ENCODE measurements at regions not wholly inside any gene's neighbourhood (a gene's known extent, or its start where the extent isn't known, plus 50 kb on each side); places are given as distances from the start of the nearest gene placed in this dataset.

DNA sequence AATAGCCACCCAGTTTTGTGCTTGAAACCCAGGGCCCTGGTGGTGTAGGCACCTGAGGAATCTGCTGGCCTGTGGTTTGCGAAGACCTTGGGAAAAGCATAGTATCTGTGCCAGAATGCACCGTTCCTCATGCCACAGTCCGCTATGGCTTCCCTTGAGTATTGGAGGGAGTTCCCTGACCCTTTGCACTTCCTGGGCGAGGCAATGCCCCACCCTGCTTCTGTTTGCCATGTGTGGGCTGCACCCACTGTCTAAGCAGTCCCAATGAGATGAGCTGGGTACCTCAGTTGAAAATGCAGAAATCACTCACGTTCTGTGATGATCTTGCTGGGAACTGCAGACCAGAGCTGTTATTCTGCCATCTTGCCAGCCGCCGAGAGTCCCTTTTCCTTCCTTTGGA, 483.5 kb downstream of the AGTPBP1 start:
- no peaks in the 10 kb centered on the region for H3K36me3 ChIP-seq (ENCODE audit: control insufficient read depth, low read depth, low read length)
- no peaks in the 10 kb centered on the region for H3K27me3 ChIP-seq (ENCODE audit: control insufficient read depth, insufficient read depth, low read length)
- no peak overlapping the region for H3K4me3 ChIP-seq (ENCODE audit: low read length)
- no peaks in the 10 kb centered on the region for H3K9me3 ChIP-seq (ENCODE audit: control insufficient read depth, low read depth, low read length)
- H3K9ac ChIP-seq (ENCODE audit: low read length): no peak overlapping the region
- no peak overlapping the region for H3K27ac ChIP-seq (ENCODE audit: low read length)
- H3K4me1 ChIP-seq (ENCODE audit: control insufficient read depth, low read depth, low read length): no peaks in the 10 kb centered on the region

GRCh38 chr9:85249313-85249621, 492.5 kb downstream of the AGTPBP1 start:
- no peak overlapping the region for H3K27ac ChIP-seq (ENCODE audit: low read length)

GRCh38 chr9:85248514-85249312, 493.0 kb downstream of the AGTPBP1 start:
- no peaks in the 10 kb centered on the region for H3K9me3 ChIP-seq (ENCODE audit: control insufficient read depth, low read depth, low read length)
- no peak overlapping the region for H3K27ac ChIP-seq (ENCODE audit: low read length)
- H3K9ac ChIP-seq (ENCODE audit: low read length): no peak overlapping the region
- no peaks in the 10 kb centered on the region for H3K36me3 ChIP-seq (ENCODE audit: control insufficient read depth, low read depth, low read length)
- no peaks in the 10 kb centered on the region for H3K27me3 ChIP-seq (ENCODE audit: control insufficient read depth, insufficient read depth, low read length)
- no peaks in the 10 kb centered on the region for H3K4me1 ChIP-seq (ENCODE audit: control insufficient read depth, low read depth, low read length)
- H3K4me3 ChIP-seq (ENCODE audit: low read length): no peak overlapping the region

More at GRCh38 chr9:85249313-85249621, 492.5 kb downstream of the AGTPBP1 start:
- no peaks in the 10 kb centered on the region for H3K9me3 ChIP-seq (ENCODE audit: control insufficient read depth, low read depth, low read length)
- H3K36me3 ChIP-seq (ENCODE audit: control insufficient read depth, low read depth, low read length): no peaks in the 10 kb centered on the region
- H3K4me1 ChIP-seq (ENCODE audit: control insufficient read depth, low read depth, low read length): no peaks in the 10 kb centered on the region
- H3K9ac ChIP-seq (ENCODE audit: low read length): no peak overlapping the region
- H3K27me3 ChIP-seq (ENCODE audit: control insufficient read depth, insufficient read depth, low read length): no peaks in the 10 kb centered on the region
- H3K4me3 ChIP-seq (ENCODE audit: low read length): no peak overlapping the region

- no peaks in the 10 kb centered on the region for H3K36me3 ChIP-seq (ENCODE audit: control insufficient read depth, low read depth, low read length)
- peaks cover 2% of the 10 kb centered on the region for H3K4me1 ChIP-seq (ENCODE audit: control insufficient read depth, low read depth, low read length)
Observed at GRCh38 chr9:85246541-85246940, 495.2 kb downstream of the AGTPBP1 start.

GRCh38 chr9:85244856-85245255, 496.9 kb downstream of the AGTPBP1 start:
- Histone ChIP-seq H3K4me1 (ENCODE audit: control insufficient read depth, low read depth, low read length) (peaks cover 2% of the 10 kb centered on the region), H3K36me3 (ENCODE audit: control insufficient read depth, low read depth, low read length) (no peaks in the 10 kb centered on the region), H3K27ac (ENCODE audit: low read length) (no peak overlapping the region), H3K4me3 (ENCODE audit: low read length) (no peak overlapping the region), H3K9me3 (ENCODE audit: control insufficient read depth, low read depth, low read length) (no peaks in the 10 kb centered on the region), H3K27me3 (ENCODE audit: control insufficient read depth, insufficient read depth, low read length) (no peaks in the 10 kb centered on the region), H3K9ac (ENCODE audit: low read length) (no peak overlapping the region)

More at GRCh38 chr9:85246541-85246940, 495.2 kb downstream of the AGTPBP1 start:
- Histone ChIP-seq H3K27me3 (ENCODE audit: control insufficient read depth, insufficient read depth, low read length) (no peaks in the 10 kb centered on the region), H3K9ac (ENCODE audit: low read length) (no peak overlapping the region), H3K27ac (ENCODE audit: low read length) (no peak overlapping the region), H3K4me3 (ENCODE audit: low read length) (no peak overlapping the region), H3K9me3 (ENCODE audit: control insufficient read depth, low read depth, low read length) (no peaks in the 10 kb centered on the region)

GRCh38 chr9:85243977-85244376, 497.8 kb downstream of the AGTPBP1 start:
- no peak overlapping the region for H3K4me3 ChIP-seq (ENCODE audit: low read length)
- H3K27ac ChIP-seq (ENCODE audit: low read length): no peak overlapping the region
- H3K4me1 ChIP-seq (ENCODE audit: control insufficient read depth, low read depth, low read length): peaks cover 2% of the 10 kb centered on the region
- H3K9ac ChIP-seq (ENCODE audit: low read length): no peak overlapping the region
- no peaks in the 10 kb centered on the region for H3K27me3 ChIP-seq (ENCODE audit: control insufficient read depth, insufficient read depth, low read length)
- H3K9me3 ChIP-seq (ENCODE audit: control insufficient read depth, low read depth, low read length): no peaks in the 10 kb centered on the region
- H3K36me3 ChIP-seq (ENCODE audit: control insufficient read depth, low read depth, low read length): no peaks in the 10 kb centered on the region

- H3K36me3 ChIP-seq (ENCODE audit: control insufficient read depth, low read depth, low read length): no peaks in the 10 kb centered on the region
- H3K4me3 ChIP-seq (ENCODE audit: low read length): no peak overlapping the region
- H3K4me1 ChIP-seq (ENCODE audit: control insufficient read depth, low read depth, low read length): no peaks in the 10 kb centered on the region
- no peak overlapping the region for H3K27ac ChIP-seq (ENCODE audit: low read length)
- H3K9ac ChIP-seq (ENCODE audit: low read length): no peak overlapping the region
- no peaks in the 10 kb centered on the region for H3K27me3 ChIP-seq (ENCODE audit: control insufficient read depth, insufficient read depth, low read length)
- no peaks in the 10 kb centered on the region for H3K9me3 ChIP-seq (ENCODE audit: control insufficient read depth, low read depth, low read length)
Observed at GRCh38 chr9:85237478-85237877, 504.3 kb downstream of the AGTPBP1 start.

- Histone ChIP-seq H3K9me3 (ENCODE audit: control insufficient read depth, low read depth, low read length) (no peaks in the 10 kb centered on the region), H3K4me1 (ENCODE audit: control insufficient read depth, low read depth, low read length) (no peaks in the 10 kb centered on the region), H3K36me3 (ENCODE audit: control insufficient read depth, low read depth, low read length) (no peaks in the 10 kb centered on the region), H3K4me3 (ENCODE audit: low read length) (no peak overlapping the region), H3K9ac (ENCODE audit: low read length) (no peak overlapping the region), H3K27ac (ENCODE audit: low read length) (no peak overlapping the region), H3K27me3 (ENCODE audit: control insufficient read depth, insufficient read depth, low read length) (no peaks in the 10 kb centered on the region)
Observed at GRCh38 chr9:85230081-85230480, 511.7 kb downstream of the AGTPBP1 start.

DNA sequence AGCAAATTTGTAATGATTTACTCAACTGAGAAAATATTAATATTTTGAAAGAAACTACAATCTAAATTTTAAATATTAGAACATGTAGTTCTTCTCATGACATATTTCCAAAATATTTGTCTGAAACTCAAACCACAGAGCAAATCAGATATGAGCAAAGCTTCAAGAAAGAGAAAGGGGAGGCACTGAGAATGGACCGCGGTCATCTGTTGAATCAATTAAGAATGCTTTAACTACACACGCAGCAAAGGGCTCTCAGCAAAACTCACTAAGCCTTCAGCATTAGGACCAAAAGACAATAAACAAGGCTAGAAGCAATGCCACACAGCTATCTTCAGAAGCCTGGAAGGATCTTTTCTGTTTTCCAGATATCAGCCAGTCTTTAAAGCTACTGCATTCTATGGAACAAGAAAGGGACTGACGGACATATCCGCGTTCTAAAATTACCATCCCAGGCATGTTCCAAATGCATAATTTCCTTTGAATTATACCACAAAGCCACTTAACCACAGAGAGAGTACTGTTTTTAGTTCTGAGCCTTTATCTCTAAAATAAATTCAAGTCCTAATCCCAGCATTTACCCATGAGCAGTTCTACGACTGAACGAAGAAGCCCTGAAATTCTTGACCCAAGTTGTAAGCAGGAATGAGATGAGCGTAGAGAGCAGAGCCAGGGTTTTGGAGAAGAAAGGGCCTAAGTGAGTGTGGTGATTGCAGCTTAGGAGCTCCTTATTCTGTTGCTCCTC, 513.5 kb downstream of the AGTPBP1 start:
- Histone ChIP-seq H3K27me3 (ENCODE audit: control insufficient read depth, insufficient read depth, low read length) (no peaks in the 10 kb centered on the region), H3K9ac (ENCODE audit: low read length) (no peak overlapping the region), H3K4me3 (ENCODE audit: low read length) (no peak overlapping the region), H3K27ac (ENCODE audit: low read length) (no peak overlapping the region), H3K36me3 (ENCODE audit: control insufficient read depth, low read depth, low read length) (no peaks in the 10 kb centered on the region), H3K9me3 (ENCODE audit: control insufficient read depth, low read depth, low read length) (no peaks in the 10 kb centered on the region), H3K4me1 (ENCODE audit: control insufficient read depth, low read depth, low read length) (no peaks in the 10 kb centered on the region)

GRCh38 chr9:85225180-85225579, 516.6 kb downstream of the AGTPBP1 start:
- H3K36me3 ChIP-seq (ENCODE audit: control insufficient read depth, low read depth, low read length): no peaks in the 10 kb centered on the region
- no peaks in the 10 kb centered on the region for H3K4me1 ChIP-seq (ENCODE audit: control insufficient read depth, low read depth, low read length)
- H3K27me3 ChIP-seq (ENCODE audit: control insufficient read depth, insufficient read depth, low read length): no peaks in the 10 kb centered on the region
- no peak overlapping the region for H3K27ac ChIP-seq (ENCODE audit: low read length)
- no peak overlapping the region for H3K4me3 ChIP-seq (ENCODE audit: low read length)
- no peak overlapping the region for H3K9ac ChIP-seq (ENCODE audit: low read length)
- H3K9me3 ChIP-seq (ENCODE audit: control insufficient read depth, low read depth, low read length): no peaks in the 10 kb centered on the region

DNA sequence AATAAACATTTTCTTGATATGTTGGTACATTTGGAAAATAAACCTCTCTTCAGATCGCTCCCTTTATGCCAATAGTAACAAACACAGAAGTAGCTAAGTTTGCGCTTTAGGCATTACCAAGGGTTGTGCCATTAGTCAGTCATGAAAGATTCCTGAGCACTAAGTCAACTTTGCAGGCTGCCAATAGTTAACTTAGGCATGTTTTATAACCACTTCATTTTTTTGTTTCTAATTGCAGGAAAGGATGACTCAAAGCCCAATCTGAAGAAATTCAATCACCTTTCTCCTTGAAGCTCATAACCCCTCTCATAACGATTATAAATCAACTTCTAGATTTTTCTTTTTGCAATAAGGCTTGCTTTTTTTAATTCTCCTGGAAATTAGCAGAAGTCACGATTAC, 517.0 kb downstream of the AGTPBP1 start:
- Histone ChIP-seq H3K4me3 (ENCODE audit: low read length) (no peak overlapping the region), H3K9me3 (ENCODE audit: control insufficient read depth, low read depth, low read length) (no peaks in the 10 kb centered on the region), H3K4me1 (ENCODE audit: control insufficient read depth, low read depth, low read length) (no peaks in the 10 kb centered on the region), H3K27ac (ENCODE audit: low read length) (no peak overlapping the region), H3K27me3 (ENCODE audit: control insufficient read depth, insufficient read depth, low read length) (no peaks in the 10 kb centered on the region), H3K36me3 (ENCODE audit: control insufficient read depth, low read depth, low read length) (no peaks in the 10 kb centered on the region), H3K9ac (ENCODE audit: low read length) (no peak overlapping the region)

DNA sequence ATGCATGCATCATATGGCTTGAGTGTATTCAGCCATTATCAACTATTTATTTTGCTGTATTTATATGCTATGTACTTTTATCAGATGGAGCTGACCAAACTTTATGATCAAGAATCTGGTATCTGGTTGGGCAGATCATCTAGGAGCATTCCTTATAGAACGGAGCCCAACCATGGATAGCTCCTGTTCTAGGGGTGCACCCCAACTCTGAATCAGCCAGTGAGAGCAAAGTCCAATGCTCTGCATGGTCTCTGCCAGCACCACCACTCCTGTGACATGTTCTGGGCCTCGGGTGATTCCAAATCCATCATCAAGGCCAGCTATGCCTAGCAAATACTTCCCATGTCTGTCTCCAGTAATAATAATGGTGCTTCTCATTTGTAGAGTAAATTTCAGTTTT, 517.5 kb downstream of the AGTPBP1 start:
- Histone ChIP-seq H3K4me3 (ENCODE audit: low read length) (no peak overlapping the region), H3K27me3 (ENCODE audit: control insufficient read depth, insufficient read depth, low read length) (no peaks in the 10 kb centered on the region), H3K27ac (ENCODE audit: low read length) (no peak overlapping the region), H3K9me3 (ENCODE audit: control insufficient read depth, low read depth, low read length) (no peaks in the 10 kb centered on the region), H3K4me1 (ENCODE audit: control insufficient read depth, low read depth, low read length) (no peaks in the 10 kb centered on the region), H3K9ac (ENCODE audit: low read length) (no peak overlapping the region), H3K36me3 (ENCODE audit: control insufficient read depth, low read depth, low read length) (no peaks in the 10 kb centered on the region)
